GM12892 (cell line): ENCODE measurements at regions not wholly inside any gene's neighbourhood (a gene's known extent, or its start where the extent isn't known, plus 50 kb on each side); places are given as distances from the start of the nearest gene placed in this dataset.
"Not testable (repeated sequence)": the region's sequence is repeated elsewhere in the genome, so short reads cannot be mapped to it uniquely, and the experiment has no call there.

Source experiments
- POLR2AphosphoS5 ChIP-seq: IDR thresholded peaks from 2 replicates; pipeline ENCODE4 v1.6.1; 2011; ENCODE audit warnings: low read depth, low read length, control low read depth
- TAF1 ChIP-seq: IDR thresholded peaks from 2 replicates; pipeline ENCODE4 v1.6.1; 2011; ENCODE audit warnings: low read depth, mild to moderate bottlenecking, control low read depth, low read length, borderline replicate concordance

GRCh38 chrX:153260468-153260867 lies 61.1 kb downstream of the PNMA6F start:
- TF ChIP-seq POLR2AphosphoS5, TAF1: not testable (repeated sequence)
